ELR (cell line): ENCODE measurements at regions not wholly inside any gene's neighbourhood (a gene's known extent, or its start where the extent isn't known, plus 50 kb on each side); places are given as distances from the start of the nearest gene placed in this dataset.

Source experiments
- DNase-seq: peaks from one replicate; pipeline ENCODE4 v3.0.0-alpha.2; 2015; ENCODE audit warnings: low read depth

GRCh38 chr4:176979416-176979815 is 186.7 kb upstream of the VEGFC start:
- DNase-seq, result no peak

GRCh38 chr4:176981074-176981473 is 188.4 kb upstream of the VEGFC start:
- DNase-seq, result no peak

GRCh38 chr4:176981551-176981950 is 188.8 kb upstream of the VEGFC start:
- DNase-seq, result peak; percentile 13

- peak; percentile 98 for DNase-seq
These were observed 195.5 kb upstream of the VEGFC start for GRCh38 chr4:176988226-176988625.

- no peak for DNase-seq
These were observed 196.5 kb upstream of the VEGFC start for GRCh38 chr4:176989186-176989585.

- peak; percentile 8 for DNase-seq
These were observed 207.3 kb upstream of the VEGFC start for GRCh38 chr4:176999935-177000543.

GRCh38 chr4:177001271-177002175 is 208.8 kb upstream of the VEGFC start:
- peak; percentile 73 for DNase-seq

- DNase-seq, result peak; percentile 93
These were observed 213.0 kb upstream of the VEGFC start for GRCh38 chr4:177005674-177006230.

GRCh38 chr4:177006331-177006730 is 213.6 kb upstream of the VEGFC start:
- DNase-seq, result no peak

- peak; percentile 88 for DNase-seq
These were observed 215.5 kb upstream of the VEGFC start for GRCh38 chr4:177008071-177008835.

- peak; percentile 62 for DNase-seq
These were observed 216.2 kb upstream of the VEGFC start for GRCh38 chr4:177008836-177009501.

GRCh38 chr4:177010418-177010817 is 217.7 kb upstream of the VEGFC start:
- DNase-seq, result no peak

GRCh38 chr4:177012918-177013545 is 220.3 kb upstream of the VEGFC start:
- peak; percentile 67 for DNase-seq

- peak; percentile 74 for DNase-seq
These were observed 223.9 kb upstream of the VEGFC start for GRCh38 chr4:177016541-177017141.

GRCh38 chr4:177023951-177024350 is 231.2 kb upstream of the VEGFC start:
- DNase-seq, result no peak

GRCh38 chr4:177032341-177032740 is 239.6 kb upstream of the VEGFC start:
- no peak for DNase-seq

- DNase-seq, result no peak
These were observed 240.4 kb upstream of the VEGFC start for GRCh38 chr4:177033135-177033534.

GRCh38 chr4:177033632-177034031 is 240.9 kb upstream of the VEGFC start:
- DNase-seq, result no peak

- DNase-seq, result no peak
These were observed 248.6 kb upstream of the VEGFC start for GRCh38 chr4:177041356-177041755.

GRCh38 chr4:177047070-177047850 is 254.5 kb upstream of the VEGFC start:
- peak; percentile 81 for DNase-seq
